ENCODE measurements at regions not wholly inside any gene's neighbourhood (a gene's known extent, or its start where the extent isn't known, plus 50 kb on each side); places are given as distances from the start of the nearest gene placed in this dataset.

DNA sequence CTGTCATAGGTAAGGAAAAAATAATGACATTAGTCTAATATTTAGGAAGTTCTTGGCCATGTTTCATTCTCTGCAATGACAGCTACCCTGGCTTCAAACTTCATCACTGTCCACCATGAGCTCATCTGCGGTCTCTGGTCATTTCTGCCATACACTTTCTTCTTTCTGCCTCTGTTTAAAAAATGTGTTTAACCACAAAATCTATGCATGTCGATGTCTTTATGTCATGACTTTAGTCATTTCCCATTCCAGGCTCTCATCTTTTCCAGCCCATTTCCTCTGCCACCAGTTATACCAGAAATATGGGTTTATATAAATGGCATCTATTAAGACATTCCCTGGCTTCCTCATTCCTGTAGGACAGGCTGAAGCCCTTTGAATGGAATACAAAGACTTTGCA is 68.5 kb upstream of the DUSP10 start:
- H3K27me3 ChIP-seq, result no peaks in the 10 kb centered on the region
- H3K4me3 ChIP-seq, result no peak overlapping the region
- no peaks in the 10 kb centered on the region for H3K9me3 ChIP-seq
- TF ChIP-seq, protein P1, sequence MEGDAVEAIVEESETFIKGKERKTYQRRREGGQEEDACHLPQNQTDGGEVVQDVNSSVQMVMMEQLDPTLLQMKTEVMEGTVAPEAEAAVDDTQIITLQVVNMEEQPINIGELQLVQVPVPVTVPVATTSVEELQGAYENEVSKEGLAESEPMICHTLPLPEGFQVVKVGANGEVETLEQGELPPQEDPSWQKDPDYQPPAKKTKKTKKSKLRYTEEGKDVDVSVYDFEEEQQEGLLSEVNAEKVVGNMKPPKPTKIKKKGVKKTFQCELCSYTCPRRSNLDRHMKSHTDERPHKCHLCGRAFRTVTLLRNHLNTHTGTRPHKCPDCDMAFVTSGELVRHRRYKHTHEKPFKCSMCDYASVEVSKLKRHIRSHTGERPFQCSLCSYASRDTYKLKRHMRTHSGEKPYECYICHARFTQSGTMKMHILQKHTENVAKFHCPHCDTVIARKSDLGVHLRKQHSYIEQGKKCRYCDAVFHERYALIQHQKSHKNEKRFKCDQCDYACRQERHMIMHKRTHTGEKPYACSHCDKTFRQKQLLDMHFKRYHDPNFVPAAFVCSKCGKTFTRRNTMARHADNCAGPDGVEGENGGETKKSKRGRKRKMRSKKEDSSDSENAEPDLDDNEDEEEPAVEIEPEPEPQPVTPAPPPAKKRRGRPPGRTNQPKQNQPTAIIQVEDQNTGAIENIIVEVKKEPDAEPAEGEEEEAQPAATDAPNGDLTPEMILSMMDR (IDR thresholded peaks at IDR 0.05), result no peak
- TF ChIP-seq POLR2A (IDR thresholded peaks at IDR 0.05), result no peak
- intact Hi-C loops (cut with DNase I; ENCODE audit: low total_unique reads), result no loop called here
- no peak for DNase-seq
- H3K36me3 ChIP-seq, result no peaks in the 10 kb centered on the region
- H3K4me1 ChIP-seq, result no peaks in the 10 kb centered on the region
- H3K27ac ChIP-seq, result no peak overlapping the region

DNA sequence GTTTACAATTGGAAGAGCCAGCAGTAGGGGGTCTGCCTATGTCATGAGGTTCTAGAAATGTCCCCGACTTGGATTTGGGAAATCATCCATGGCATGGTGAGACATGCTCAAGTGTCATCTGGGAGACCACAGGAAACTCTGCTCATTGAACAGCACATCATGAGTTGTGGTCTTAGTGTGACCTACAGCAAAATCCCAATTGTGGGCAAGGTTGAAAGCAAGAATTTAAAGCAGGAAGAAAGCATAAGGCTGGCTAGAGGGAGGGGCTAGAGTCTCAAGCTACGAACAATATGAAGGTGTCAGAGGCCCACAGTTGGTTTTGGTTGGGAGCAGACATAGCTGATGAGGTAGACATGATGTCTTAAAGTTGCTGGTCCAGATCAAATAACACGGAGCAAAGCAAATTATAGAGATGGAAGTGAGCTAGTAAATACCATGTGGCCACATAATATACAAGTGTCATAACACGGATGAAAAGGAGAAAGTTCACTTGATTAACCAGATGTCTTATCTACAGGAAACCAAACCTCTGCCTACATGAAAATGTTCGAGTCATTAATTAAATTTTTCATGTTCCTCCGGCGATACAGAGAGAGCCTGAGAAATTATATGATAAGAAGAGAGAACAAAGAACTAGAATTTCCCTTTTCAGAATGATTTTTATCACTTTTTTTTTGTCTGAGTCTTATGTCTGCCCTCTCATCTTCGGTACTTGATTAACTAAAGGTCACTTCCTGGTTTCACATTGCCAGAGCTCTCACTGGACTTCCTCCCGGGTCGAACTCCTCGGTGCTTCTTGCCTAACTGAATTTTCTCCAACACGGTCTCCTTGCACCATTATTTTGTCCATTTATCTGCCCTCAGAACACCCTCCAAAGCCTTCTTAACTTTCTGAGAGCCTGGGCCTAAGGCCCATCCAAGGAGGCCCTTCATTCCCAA is 67.5 kb upstream of the DUSP10 start:
- no peak overlapping the region for H3K4me3 ChIP-seq
- DNase-seq, result no peak
- H3K36me3 ChIP-seq, result no peaks in the 10 kb centered on the region
- no peaks in the 10 kb centered on the region for H3K4me1 ChIP-seq
- H3K27ac ChIP-seq, result no peak overlapping the region
- no peaks in the 10 kb centered on the region for H3K27me3 ChIP-seq
- no peak for TF ChIP-seq POLR2A (IDR thresholded peaks at IDR 0.05)
- TF ChIP-seq, protein P1 (IDR thresholded peaks at IDR 0.05), result no peak
- H3K9me3 ChIP-seq, result no peaks in the 10 kb centered on the region
- intact Hi-C loops (cut with DNase I; ENCODE audit: low total_unique reads), result no loop called here

DNA sequence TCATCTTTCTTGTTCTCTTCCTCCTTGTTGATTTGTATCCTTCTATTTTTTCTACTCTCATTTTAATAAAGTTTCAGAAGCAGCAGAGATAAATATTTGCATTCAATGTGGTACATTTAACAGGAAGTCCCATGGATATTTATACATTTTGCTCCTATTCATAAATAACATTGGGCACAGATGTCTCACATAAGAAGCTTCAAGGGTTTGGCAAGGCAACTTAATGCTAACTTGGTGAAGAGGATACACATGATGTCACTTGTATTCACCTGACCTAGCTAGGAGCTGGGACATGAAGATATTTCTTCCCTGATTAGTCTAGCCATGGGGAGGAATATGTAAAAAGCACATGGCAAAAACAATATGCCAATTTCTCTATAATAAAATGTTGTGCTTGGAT is 65.1 kb upstream of the DUSP10 start:
- no peaks in the 10 kb centered on the region for H3K27me3 ChIP-seq
- H3K36me3 ChIP-seq, result no peaks in the 10 kb centered on the region
- TF ChIP-seq, protein P1 (IDR thresholded peaks at IDR 0.05), result no peak
- TF ChIP-seq POLR2A (IDR thresholded peaks at IDR 0.05), result no peak
- no peaks in the 10 kb centered on the region for H3K9me3 ChIP-seq
- H3K4me3 ChIP-seq, result no peak overlapping the region
- intact Hi-C loops (cut with DNase I; ENCODE audit: low total_unique reads), result no loop called here
- no peaks in the 10 kb centered on the region for H3K4me1 ChIP-seq
- DNase-seq, result no peak
- no peak overlapping the region for H3K27ac ChIP-seq

DNA sequence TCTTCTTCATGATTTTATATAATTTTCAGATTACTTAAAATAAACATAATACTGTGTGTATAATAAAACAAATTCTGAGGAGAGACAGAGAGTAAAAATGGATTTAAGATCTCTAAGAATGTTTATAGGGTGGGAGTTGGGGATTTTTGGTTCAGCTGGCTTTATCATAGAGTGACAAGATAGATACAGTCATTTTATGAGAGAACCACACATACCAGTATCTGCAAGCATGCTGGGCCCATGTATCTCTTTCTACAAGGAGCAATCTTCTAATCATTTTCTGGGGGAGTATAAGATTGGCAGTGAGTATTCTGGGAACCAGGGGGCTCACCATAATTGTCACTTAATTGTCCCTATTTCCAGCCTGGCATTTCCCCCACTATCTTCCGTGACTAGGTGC is 64.3 kb upstream of the DUSP10 start:
- TF ChIP-seq, protein P1 (IDR thresholded peaks at IDR 0.05), result no peak
- no peak for TF ChIP-seq POLR2A (IDR thresholded peaks at IDR 0.05)
- Histone ChIP-seq H3K36me3 (no peaks in the 10 kb centered on the region), H3K27ac (no peak overlapping the region), H3K9me3 (no peaks in the 10 kb centered on the region), H3K27me3 (no peaks in the 10 kb centered on the region), H3K4me1 (no peaks in the 10 kb centered on the region), H3K4me3 (no peak overlapping the region)
- no peak for DNase-seq
- intact Hi-C loops (cut with DNase I; ENCODE audit: low total_unique reads), result no loop called here

DNA sequence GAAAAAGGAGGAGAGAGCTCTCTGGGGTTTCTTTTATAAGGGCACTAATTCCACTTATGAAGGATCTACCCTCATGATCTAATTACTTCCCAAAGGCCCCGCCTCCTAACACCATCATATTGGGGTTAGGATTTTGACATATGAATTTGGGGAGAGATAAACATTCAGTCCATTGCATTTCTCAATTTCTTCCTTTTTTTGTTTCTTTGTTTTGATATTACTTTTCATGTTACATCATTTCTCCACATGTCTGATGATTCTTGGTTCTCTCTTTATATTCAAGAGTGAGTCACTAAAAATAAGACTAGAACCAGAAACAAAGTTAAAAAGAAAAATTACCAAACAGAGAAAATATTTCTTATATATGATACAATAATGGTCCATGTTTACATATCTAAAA is 63.2 kb upstream of the DUSP10 start:
- no peaks in the 10 kb centered on the region for H3K27me3 ChIP-seq
- no peak overlapping the region for H3K27ac ChIP-seq
- no peaks in the 10 kb centered on the region for H3K4me1 ChIP-seq
- H3K36me3 ChIP-seq, result no peaks in the 10 kb centered on the region
- no peak for TF ChIP-seq POLR2A (IDR thresholded peaks at IDR 0.05)
- TF ChIP-seq, protein P1 (IDR thresholded peaks at IDR 0.05), result no peak
- H3K9me3 ChIP-seq, result no peaks in the 10 kb centered on the region
- H3K4me3 ChIP-seq, result no peak overlapping the region
- no peak for DNase-seq
- intact Hi-C loops (cut with DNase I; ENCODE audit: low total_unique reads), result no loop called here

Measured in uterus (tissue), 3 donors.